Activated naive CD8-positive, alpha-beta T cell treated with anti-CD3 and anti-CD28 coated beads for 36 hours (primary cell): ENCODE measurements at regions not wholly inside any gene's neighbourhood (a gene's known extent, or its start where the extent isn't known, plus 50 kb on each side); places are given as distances from the start of the nearest gene placed in this dataset.

Source experiments
- DNase-seq: peaks from one replicate; pipeline ENCODE4 v3.0.0; 2021
- H3K27ac Mint-ChIP-seq: one replicate; pipeline ENCODE4 v1.8.0; 2022; ENCODE audit warnings: mild to moderate bottlenecking, moderate library complexity, mixed read lengths
- H3K27me3 Mint-ChIP-seq: one replicate; pipeline ENCODE4 v1.8.0; 2022; ENCODE audit warnings: mild to moderate bottlenecking, mixed read lengths
- H3K36me3 Mint-ChIP-seq: one replicate; pipeline ENCODE4 v1.8.0; 2021; ENCODE audit warnings: mild to moderate bottlenecking, mixed read lengths
- H3K4me1 Mint-ChIP-seq: one replicate; pipeline ENCODE4 v1.8.0; 2021; ENCODE audit warnings: mixed read lengths
- H3K4me3 Mint-ChIP-seq: one replicate; pipeline ENCODE4 v1.8.0; 2022; ENCODE audit warnings: mild to moderate bottlenecking, moderate library complexity, mixed read lengths
- H3K9me3 Mint-ChIP-seq: one replicate; pipeline ENCODE4 v1.8.0; 2022; ENCODE audit warnings: mixed read lengths

- Mint-ChIP-seq H3K27me3 (no peaks in the 10 kb centered on the region), H3K36me3 (no peaks in the 10 kb centered on the region), H3K27ac (no peak overlapping the region), H3K9me3 (no peaks in the 10 kb centered on the region), H3K4me1 (no peaks in the 10 kb centered on the region), H3K4me3 (no peak overlapping the region)
- no peak for DNase-seq
Observed at GRCh38 chr4:136301749-136302495, 1230.4 kb downstream of the PCDH18 start.

GRCh38 chr4:136283977-136284376 is 1248.3 kb downstream of the PCDH18 start:
- Mint-ChIP-seq H3K27ac (no peak overlapping the region), H3K4me3 (no peak overlapping the region), H3K9me3 (no peaks in the 10 kb centered on the region), H3K4me1 (no peaks in the 10 kb centered on the region), H3K27me3 (no peaks in the 10 kb centered on the region), H3K36me3 (no peaks in the 10 kb centered on the region)
- DNase-seq, result no peak

- no peak overlapping the region for H3K4me3 Mint-ChIP-seq
- no peaks in the 10 kb centered on the region for H3K27me3 Mint-ChIP-seq
- DNase-seq, result no peak
- H3K36me3 Mint-ChIP-seq, result no peaks in the 10 kb centered on the region
- no peaks in the 10 kb centered on the region for H3K9me3 Mint-ChIP-seq
- no peak overlapping the region for H3K27ac Mint-ChIP-seq
- no peaks in the 10 kb centered on the region for H3K4me1 Mint-ChIP-seq
Observed at GRCh38 chr4:136281889-136282288, 1250.4 kb downstream of the PCDH18 start.

- Mint-ChIP-seq H3K27me3 (no peaks in the 10 kb centered on the region), H3K4me3 (no peak overlapping the region), H3K4me1 (no peaks in the 10 kb centered on the region), H3K9me3 (no peaks in the 10 kb centered on the region), H3K27ac (no peak overlapping the region), H3K36me3 (no peaks in the 10 kb centered on the region)
- DNase-seq, result no peak
Observed at GRCh38 chr4:136281307-136281706, 1251.0 kb downstream of the PCDH18 start.

- Mint-ChIP-seq H3K36me3 (no peaks in the 10 kb centered on the region), H3K4me3 (no peak overlapping the region), H3K4me1 (no peaks in the 10 kb centered on the region), H3K27ac (no peak overlapping the region), H3K27me3 (no peaks in the 10 kb centered on the region), H3K9me3 (no peaks in the 10 kb centered on the region)
- DNase-seq, result no peak
Observed at GRCh38 chr4:136277741-136278140, 1254.6 kb downstream of the PCDH18 start.

- Mint-ChIP-seq H3K4me1 (no peaks in the 10 kb centered on the region), H3K9me3 (peaks cover 1% of the 10 kb centered on the region), H3K27me3 (no peaks in the 10 kb centered on the region), H3K4me3 (no peak overlapping the region), H3K27ac (no peak overlapping the region), H3K36me3 (no peaks in the 10 kb centered on the region)
- DNase-seq, result no peak
Observed at GRCh38 chr4:136246876-136247275, 1285.4 kb downstream of the PCDH18 start.

- Mint-ChIP-seq H3K27ac (no peak overlapping the region), H3K4me1 (no peaks in the 10 kb centered on the region), H3K4me3 (no peak overlapping the region), H3K27me3 (no peaks in the 10 kb centered on the region), H3K36me3 (no peaks in the 10 kb centered on the region), H3K9me3 (peaks cover 6% of the 10 kb centered on the region)
- DNase-seq, result no peak
Observed at GRCh38 chr4:136241221-136241986, 1290.9 kb downstream of the PCDH18 start.

- Mint-ChIP-seq H3K4me3 (no peak overlapping the region), H3K4me1 (no peaks in the 10 kb centered on the region), H3K9me3 (no peaks in the 10 kb centered on the region), H3K27me3 (no peaks in the 10 kb centered on the region), H3K36me3 (no peaks in the 10 kb centered on the region), H3K27ac (no peak overlapping the region)
- DNase-seq, result no peak
Observed at GRCh38 chr4:136227315-136227714, 1305.0 kb downstream of the PCDH18 start.

- Mint-ChIP-seq H3K4me3 (no peak overlapping the region), H3K36me3 (no peaks in the 10 kb centered on the region), H3K27me3 (no peaks in the 10 kb centered on the region), H3K9me3 (no peaks in the 10 kb centered on the region), H3K27ac (no peak overlapping the region), H3K4me1 (no peaks in the 10 kb centered on the region)
- DNase-seq, result no peak
Observed at GRCh38 chr4:136219592-136220125, 1312.6 kb downstream of the PCDH18 start.

- no peaks in the 10 kb centered on the region for H3K9me3 Mint-ChIP-seq
- no peaks in the 10 kb centered on the region for H3K4me1 Mint-ChIP-seq
- DNase-seq, result no peak
- H3K4me3 Mint-ChIP-seq, result no peak overlapping the region
- H3K36me3 Mint-ChIP-seq, result no peaks in the 10 kb centered on the region
- no peak overlapping the region for H3K27ac Mint-ChIP-seq
- no peaks in the 10 kb centered on the region for H3K27me3 Mint-ChIP-seq
Observed at GRCh38 chr4:136203199-136203598, 1329.1 kb downstream of the PCDH18 start.

- no peaks in the 10 kb centered on the region for H3K9me3 Mint-ChIP-seq
- H3K4me3 Mint-ChIP-seq, result no peak overlapping the region
- no peaks in the 10 kb centered on the region for H3K4me1 Mint-ChIP-seq
- H3K27ac Mint-ChIP-seq, result no peak overlapping the region
- DNase-seq, result no peak
- no peaks in the 10 kb centered on the region for H3K27me3 Mint-ChIP-seq
- no peaks in the 10 kb centered on the region for H3K36me3 Mint-ChIP-seq
Observed at GRCh38 chr4:136198358-136198757, 1333.9 kb downstream of the PCDH18 start.

GRCh38 chr4:136194962-136195361 is 1337.3 kb downstream of the PCDH18 start:
- no peak for DNase-seq
- Mint-ChIP-seq H3K27me3 (no peaks in the 10 kb centered on the region), H3K4me3 (no peak overlapping the region), H3K4me1 (no peaks in the 10 kb centered on the region), H3K27ac (no peak overlapping the region), H3K9me3 (peaks cover 3% of the 10 kb centered on the region), H3K36me3 (no peaks in the 10 kb centered on the region)

- peaks cover 11% of the 10 kb centered on the region for H3K9me3 Mint-ChIP-seq
- no peak overlapping the region for H3K4me3 Mint-ChIP-seq
- H3K36me3 Mint-ChIP-seq, result no peaks in the 10 kb centered on the region
- H3K27me3 Mint-ChIP-seq, result no peaks in the 10 kb centered on the region
- no peak overlapping the region for H3K27ac Mint-ChIP-seq
- no peak for DNase-seq
- no peaks in the 10 kb centered on the region for H3K4me1 Mint-ChIP-seq
Observed at GRCh38 chr4:136186650-136187049, 1345.6 kb downstream of the PCDH18 start.

- no peak overlapping the region for H3K4me3 Mint-ChIP-seq
- H3K27me3 Mint-ChIP-seq, result no peaks in the 10 kb centered on the region
- peaks cover 10% of the 10 kb centered on the region for H3K9me3 Mint-ChIP-seq
- H3K27ac Mint-ChIP-seq, result no peak overlapping the region
- H3K4me1 Mint-ChIP-seq, result no peaks in the 10 kb centered on the region
- H3K36me3 Mint-ChIP-seq, result no peaks in the 10 kb centered on the region
- no peak for DNase-seq
Observed at GRCh38 chr4:136183513-136183912, 1348.8 kb downstream of the PCDH18 start.

GRCh38 chr4:136156947-136157346 is 1375.3 kb downstream of the PCDH18 start:
- DNase-seq, result no peak
- Mint-ChIP-seq H3K27me3 (no peaks in the 10 kb centered on the region), H3K4me1 (no peaks in the 10 kb centered on the region), H3K36me3 (no peaks in the 10 kb centered on the region), H3K27ac (no peak overlapping the region), H3K4me3 (no peak overlapping the region), H3K9me3 (peaks cover 1% of the 10 kb centered on the region)

- Mint-ChIP-seq H3K9me3 (peaks cover 7% of the 10 kb centered on the region), H3K4me1 (no peaks in the 10 kb centered on the region), H3K27ac (no peak overlapping the region), H3K27me3 (no peaks in the 10 kb centered on the region), H3K36me3 (no peaks in the 10 kb centered on the region), H3K4me3 (no peak overlapping the region)
- no peak for DNase-seq
Observed at GRCh38 chr4:136150046-136150445, 1382.2 kb downstream of the PCDH18 start.
